ENCODE measurements at regions not wholly inside any gene's neighbourhood (a gene's known extent, or its start where the extent isn't known, plus 50 kb on each side); places are given as distances from the start of the nearest gene placed in this dataset.

GRCh38 chr18:29147944-29148343, 971.0 kb upstream of the CDH2 start:
- no peak for FAIRE-seq
- peak in 1 of 2 experiments; percentile 48 for DNase-seq (ENCODE audit: low read depth in 1 of 2, low spot score in 1 of 2)
- WGBS (ENCODE audit: missing lambda C conversion rate), result 25% methylated on average over 2 of the region's 2 CpGs
- Histone ChIP-seq H3K27ac (peak overlapping the region; percentile 57 to 71; a peak in 5 of 6 replicates), H3K9me3 (no peaks in the 10 kb centered on the region), H3K4me1 (peaks cover 4% of the 10 kb centered on the region; the same call in 1 of the 3 replicates), H3K4me3 (no peak overlapping the region), H3K4me2 (peak overlapping the region; percentile 48; the same call in 2 of the 3 replicates)
- TF ChIP-seq RCOR1 (IDR thresholded peaks at IDR 0.05; ENCODE audit: low read depth, low read length), result no peak
- TF ChIP-seq EP300 (IDR thresholded peaks at IDR 0.05), result no peak
- TF ChIP-seq, protein P1, sequence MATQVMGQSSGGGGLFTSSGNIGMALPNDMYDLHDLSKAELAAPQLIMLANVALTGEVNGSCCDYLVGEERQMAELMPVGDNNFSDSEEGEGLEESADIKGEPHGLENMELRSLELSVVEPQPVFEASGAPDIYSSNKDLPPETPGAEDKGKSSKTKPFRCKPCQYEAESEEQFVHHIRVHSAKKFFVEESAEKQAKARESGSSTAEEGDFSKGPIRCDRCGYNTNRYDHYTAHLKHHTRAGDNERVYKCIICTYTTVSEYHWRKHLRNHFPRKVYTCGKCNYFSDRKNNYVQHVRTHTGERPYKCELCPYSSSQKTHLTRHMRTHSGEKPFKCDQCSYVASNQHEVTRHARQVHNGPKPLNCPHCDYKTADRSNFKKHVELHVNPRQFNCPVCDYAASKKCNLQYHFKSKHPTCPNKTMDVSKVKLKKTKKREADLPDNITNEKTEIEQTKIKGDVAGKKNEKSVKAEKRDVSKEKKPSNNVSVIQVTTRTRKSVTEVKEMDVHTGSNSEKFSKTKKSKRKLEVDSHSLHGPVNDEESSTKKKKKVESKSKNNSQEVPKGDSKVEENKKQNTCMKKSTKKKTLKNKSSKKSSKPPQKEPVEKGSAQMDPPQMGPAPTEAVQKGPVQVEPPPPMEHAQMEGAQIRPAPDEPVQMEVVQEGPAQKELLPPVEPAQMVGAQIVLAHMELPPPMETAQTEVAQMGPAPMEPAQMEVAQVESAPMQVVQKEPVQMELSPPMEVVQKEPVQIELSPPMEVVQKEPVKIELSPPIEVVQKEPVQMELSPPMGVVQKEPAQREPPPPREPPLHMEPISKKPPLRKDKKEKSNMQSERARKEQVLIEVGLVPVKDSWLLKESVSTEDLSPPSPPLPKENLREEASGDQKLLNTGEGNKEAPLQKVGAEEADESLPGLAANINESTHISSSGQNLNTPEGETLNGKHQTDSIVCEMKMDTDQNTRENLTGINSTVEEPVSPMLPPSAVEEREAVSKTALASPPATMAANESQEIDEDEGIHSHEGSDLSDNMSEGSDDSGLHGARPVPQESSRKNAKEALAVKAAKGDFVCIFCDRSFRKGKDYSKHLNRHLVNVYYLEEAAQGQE (IDR thresholded peaks at IDR 0.05), result no peak
- no peak for TF ChIP-seq NR3C1 (IDR thresholded peaks at IDR 0.05)
- no peak for TF ChIP-seq CTCF (IDR thresholded peaks at IDR 0.05)
- peak; percentile 76 for TF ChIP-seq MAFK (IDR thresholded peaks at IDR 0.05; ENCODE audit: partially characterized antibody)
- TF ChIP-seq FOSB (CRISPR knock-in tag; IDR thresholded peaks at IDR 0.05), result no peak
- TF ChIP-seq POLR2A (IDR thresholded peaks at IDR 0.05; ENCODE audit: low read length), result no peak
- TF ChIP-seq HOXB5 (CRISPR knock-in tag; IDR thresholded peaks at IDR 0.05), result no peak
- TF ChIP-seq EHF (CRISPR knock-in tag; IDR thresholded peaks at IDR 0.05), result no peak
- peak; percentile 81 for TF ChIP-seq USF2 (IDR thresholded peaks at IDR 0.05)
- POLR2A ChIA-PET, result no interaction called here
- peak; percentile 88 to 92 for ATAC-seq
- CTCF ChIA-PET, result no interaction called here

- ChIA-PET POLR2A (no interaction called here), CTCF (no interaction called here)
- Histone ChIP-seq H3K9me3 (no peaks in the 10 kb centered on the region), H3K4me3 (no peak overlapping the region), H3K4me2 (no peak overlapping the region), H3K27ac (no peak overlapping the region), H3K4me1 (peaks cover 4% of the 10 kb centered on the region; the same call in 1 of the 3 replicates)
- ATAC-seq, result no peak
- WGBS (ENCODE audit: missing lambda C conversion rate), result 70% methylated on average over 4 of the region's 4 CpGs
- DNase-seq (ENCODE audit: low read depth in 1 of 2, low spot score in 1 of 2), result no peak
- TF ChIP-seq, protein P2, sequence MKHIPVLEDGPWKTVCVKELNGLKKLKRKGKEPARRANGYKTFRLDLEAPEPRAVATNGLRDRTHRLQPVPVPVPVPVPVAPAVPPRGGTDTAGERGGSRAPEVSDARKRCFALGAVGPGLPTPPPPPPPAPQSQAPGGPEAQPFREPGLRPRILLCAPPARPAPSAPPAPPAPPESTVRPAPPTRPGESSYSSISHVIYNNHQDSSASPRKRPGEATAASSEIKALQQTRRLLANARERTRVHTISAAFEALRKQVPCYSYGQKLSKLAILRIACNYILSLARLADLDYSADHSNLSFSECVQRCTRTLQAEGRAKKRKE (CRISPR knock-in tag; IDR thresholded peaks at IDR 0.05; ENCODE audit: low read depth), result no peak
- TF ChIP-seq PHF8 (IDR thresholded peaks at IDR 0.05; ENCODE audit: borderline replicate concordance, low read depth) (no peak), KDM5A (IDR thresholded peaks at IDR 0.05) (no peak)
- FAIRE-seq, result no peak
Observed at GRCh38 chr18:29146068-29146467, 969.1 kb upstream of the CDH2 start.

GRCh38 chr18:29140590-29140989, 963.7 kb upstream of the CDH2 start:
- Histone ChIP-seq H3K27ac (no peak overlapping the region), H3K4me1 (no peaks in the 10 kb centered on the region), H3K4me3 (no peak overlapping the region), H3K9me3 (no peaks in the 10 kb centered on the region), H3K4me2 (no peak overlapping the region)
- DNase-seq (ENCODE audit: low read depth in 1 of 2, low spot score in 1 of 2) (no peak), FAIRE-seq (no peak), ATAC-seq (no peak)
- CTCF ChIA-PET, result no interaction called here
- POLR2A ChIA-PET, result interaction anchor here (1.0 kb wide), 1 partner anchor 50 kb away, joined by 3 read pairs; no protein-coding TSS in a partner anchor
- WGBS (ENCODE audit: missing lambda C conversion rate), result 55% methylated on average over 2 of the region's 2 CpGs
- TF ChIP-seq, protein P3, sequence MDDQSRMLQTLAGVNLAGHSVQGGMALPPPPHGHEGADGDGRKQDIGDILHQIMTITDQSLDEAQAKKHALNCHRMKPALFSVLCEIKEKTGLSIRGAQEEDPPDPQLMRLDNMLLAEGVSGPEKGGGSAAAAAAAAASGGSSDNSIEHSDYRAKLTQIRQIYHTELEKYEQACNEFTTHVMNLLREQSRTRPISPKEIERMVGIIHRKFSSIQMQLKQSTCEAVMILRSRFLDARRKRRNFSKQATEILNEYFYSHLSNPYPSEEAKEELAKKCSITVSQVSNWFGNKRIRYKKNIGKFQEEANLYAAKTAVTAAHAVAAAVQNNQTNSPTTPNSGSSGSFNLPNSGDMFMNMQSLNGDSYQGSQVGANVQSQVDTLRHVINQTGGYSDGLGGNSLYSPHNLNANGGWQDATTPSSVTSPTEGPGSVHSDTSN (IDR thresholded peaks at IDR 0.05), result no peak
- TF ChIP-seq EHMT2 (IDR thresholded peaks at IDR 0.05; ENCODE audit: low read depth) (no peak), CEBPB (IDR thresholded peaks at IDR 0.05) (no peak), ZFP36 (IDR thresholded peaks at IDR 0.05; ENCODE audit: borderline replicate concordance, partially characterized antibody) (no peak), ZSCAN20 (CRISPR knock-in tag; IDR thresholded peaks at IDR 0.05) (no peak), BCL3 (IDR thresholded peaks at IDR 0.05) (no peak), MAZ (IDR thresholded peaks at IDR 0.05; ENCODE audit: borderline replicate concordance, low read depth, low read length) (no peak), ESRRA (IDR thresholded peaks at IDR 0.05; ENCODE audit: borderline replicate concordance, low read length) (no peak), RARB (CRISPR knock-in tag; IDR thresholded peaks at IDR 0.05) (no peak), MAFK (IDR thresholded peaks at IDR 0.05; ENCODE audit: partially characterized antibody) (no peak), SMC3 (IDR thresholded peaks at IDR 0.05) (no peak), JUNB (IDR thresholded peaks at IDR 0.05) (no peak), HOXB5 (CRISPR knock-in tag; IDR thresholded peaks at IDR 0.05) (no peak), PHF8 (IDR thresholded peaks at IDR 0.05; ENCODE audit: borderline replicate concordance, low read depth) (no peak)
- TF ChIP-seq, protein P4, sequence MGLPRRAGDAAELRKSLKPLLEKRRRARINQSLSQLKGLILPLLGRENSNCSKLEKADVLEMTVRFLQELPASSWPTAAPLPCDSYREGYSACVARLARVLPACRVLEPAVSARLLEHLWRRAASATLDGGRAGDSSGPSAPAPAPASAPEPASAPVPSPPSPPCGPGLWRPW (IDR thresholded peaks at IDR 0.05), result no peak
